ENCODE measurements at regions not wholly inside any gene's neighbourhood (a gene's known extent, or its start where the extent isn't known, plus 50 kb on each side); places are given as distances from the start of the nearest gene placed in this dataset.

DNA sequence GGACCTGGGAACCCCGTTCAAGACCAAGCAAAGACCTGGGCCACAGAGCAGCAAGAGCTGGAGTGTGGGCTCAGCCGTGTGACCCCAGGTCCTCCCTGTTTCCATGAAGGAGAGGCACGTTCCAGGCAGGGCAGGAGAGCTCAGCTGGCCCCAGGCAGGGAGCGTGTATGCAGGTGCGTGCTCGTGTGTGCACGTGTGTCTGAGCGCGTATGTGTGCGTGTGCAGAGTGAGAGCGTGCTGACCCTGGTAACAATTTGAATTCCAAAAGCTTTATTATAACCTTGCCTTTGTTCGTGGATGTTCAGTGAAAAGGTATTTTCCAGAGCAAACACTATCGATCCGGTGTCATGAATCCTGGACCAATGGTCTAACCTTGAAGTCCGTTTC, 54.6 kb downstream of the FOXL3 start:
- H3K9ac ChIP-seq (ENCODE audit: low read length): no peak overlapping the region
- H3K4me3 ChIP-seq (replicated peaks in 1 of 2; ENCODE audit: low read depth in 1 of 2, low read length in 2 of 2): no peak overlapping the region
- RAD21 ChIA-PET (ENCODE audit: low non-redundant PET in 1 of 2, low total read pairs in 2 of 2, uncharacterized antibody in 2 of 2, unreplicated experiment in 2 of 2): no interaction called here
- no peaks in the 10 kb centered on the region for H3K9me2 ChIP-seq (ENCODE audit: insufficient read depth)
- no peaks in the 10 kb centered on the region for H3K27me3 ChIP-seq (ENCODE audit: insufficient read depth, low read length)
- H2AFZ ChIP-seq (ENCODE audit: low read depth, low read length, poor library complexity, severe bottlenecking): no peak overlapping the region
- CTCF ChIA-PET: no interaction called here
- no peak for ATAC-seq
- no peaks in the 10 kb centered on the region for H3K79me2 ChIP-seq (ENCODE audit: insufficient read depth, low read length)
- H3K4me1 ChIP-seq (ENCODE audit: control insufficient read depth in 1 of 2, insufficient read depth in 2 of 2, low read length in 2 of 2): no peaks in the 10 kb centered on the region
- H4K20me1 ChIP-seq (ENCODE audit: insufficient read depth): no peaks in the 10 kb centered on the region
- TF ChIP-seq ZNF274 (IDR thresholded peaks at IDR 0.05; ENCODE audit: low read depth, low read length) (no peak), RAD21 (IDR thresholded peaks at IDR 0.05; ENCODE audit: low read depth) (no peak), POLR2AphosphoS5 (IDR thresholded peaks at IDR 0.05; ENCODE audit: low read depth, low read length) (no peak), EGR1 (IDR thresholded peaks at IDR 0.05; ENCODE audit: low read depth) (no peak), ZFX (IDR thresholded peaks at IDR 0.05) (no peak), FOSL1 (IDR thresholded peaks at IDR 0.05; ENCODE audit: low read depth) (no peak)
- TF ChIP-seq, protein P1, sequence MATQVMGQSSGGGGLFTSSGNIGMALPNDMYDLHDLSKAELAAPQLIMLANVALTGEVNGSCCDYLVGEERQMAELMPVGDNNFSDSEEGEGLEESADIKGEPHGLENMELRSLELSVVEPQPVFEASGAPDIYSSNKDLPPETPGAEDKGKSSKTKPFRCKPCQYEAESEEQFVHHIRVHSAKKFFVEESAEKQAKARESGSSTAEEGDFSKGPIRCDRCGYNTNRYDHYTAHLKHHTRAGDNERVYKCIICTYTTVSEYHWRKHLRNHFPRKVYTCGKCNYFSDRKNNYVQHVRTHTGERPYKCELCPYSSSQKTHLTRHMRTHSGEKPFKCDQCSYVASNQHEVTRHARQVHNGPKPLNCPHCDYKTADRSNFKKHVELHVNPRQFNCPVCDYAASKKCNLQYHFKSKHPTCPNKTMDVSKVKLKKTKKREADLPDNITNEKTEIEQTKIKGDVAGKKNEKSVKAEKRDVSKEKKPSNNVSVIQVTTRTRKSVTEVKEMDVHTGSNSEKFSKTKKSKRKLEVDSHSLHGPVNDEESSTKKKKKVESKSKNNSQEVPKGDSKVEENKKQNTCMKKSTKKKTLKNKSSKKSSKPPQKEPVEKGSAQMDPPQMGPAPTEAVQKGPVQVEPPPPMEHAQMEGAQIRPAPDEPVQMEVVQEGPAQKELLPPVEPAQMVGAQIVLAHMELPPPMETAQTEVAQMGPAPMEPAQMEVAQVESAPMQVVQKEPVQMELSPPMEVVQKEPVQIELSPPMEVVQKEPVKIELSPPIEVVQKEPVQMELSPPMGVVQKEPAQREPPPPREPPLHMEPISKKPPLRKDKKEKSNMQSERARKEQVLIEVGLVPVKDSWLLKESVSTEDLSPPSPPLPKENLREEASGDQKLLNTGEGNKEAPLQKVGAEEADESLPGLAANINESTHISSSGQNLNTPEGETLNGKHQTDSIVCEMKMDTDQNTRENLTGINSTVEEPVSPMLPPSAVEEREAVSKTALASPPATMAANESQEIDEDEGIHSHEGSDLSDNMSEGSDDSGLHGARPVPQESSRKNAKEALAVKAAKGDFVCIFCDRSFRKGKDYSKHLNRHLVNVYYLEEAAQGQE (IDR thresholded peaks at IDR 0.05; ENCODE audit: low read depth): no peak
- TF ChIP-seq, protein P2, sequence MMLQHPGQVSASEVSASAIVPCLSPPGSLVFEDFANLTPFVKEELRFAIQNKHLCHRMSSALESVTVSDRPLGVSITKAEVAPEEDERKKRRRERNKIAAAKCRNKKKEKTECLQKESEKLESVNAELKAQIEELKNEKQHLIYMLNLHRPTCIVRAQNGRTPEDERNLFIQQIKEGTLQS (IDR thresholded peaks at IDR 0.05): no peak
- TF ChIP-seq, protein P3, sequence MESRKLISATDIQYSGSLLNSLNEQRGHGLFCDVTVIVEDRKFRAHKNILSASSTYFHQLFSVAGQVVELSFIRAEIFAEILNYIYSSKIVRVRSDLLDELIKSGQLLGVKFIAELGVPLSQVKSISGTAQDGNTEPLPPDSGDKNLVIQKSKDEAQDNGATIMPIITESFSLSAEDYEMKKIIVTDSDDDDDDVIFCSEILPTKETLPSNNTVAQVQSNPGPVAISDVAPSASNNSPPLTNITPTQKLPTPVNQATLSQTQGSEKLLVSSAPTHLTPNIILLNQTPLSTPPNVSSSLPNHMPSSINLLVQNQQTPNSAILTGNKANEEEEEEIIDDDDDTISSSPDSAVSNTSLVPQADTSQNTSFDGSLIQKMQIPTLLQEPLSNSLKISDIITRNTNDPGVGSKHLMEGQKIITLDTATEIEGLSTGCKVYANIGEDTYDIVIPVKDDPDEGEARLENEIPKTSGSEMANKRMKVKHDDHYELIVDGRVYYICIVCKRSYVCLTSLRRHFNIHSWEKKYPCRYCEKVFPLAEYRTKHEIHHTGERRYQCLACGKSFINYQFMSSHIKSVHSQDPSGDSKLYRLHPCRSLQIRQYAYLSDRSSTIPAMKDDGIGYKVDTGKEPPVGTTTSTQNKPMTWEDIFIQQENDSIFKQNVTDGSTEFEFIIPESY (IDR thresholded peaks at IDR 0.05; ENCODE audit: extremely low read depth, insufficient replicate concordance, low read length): no peak
- TF ChIP-seq, protein P4, sequence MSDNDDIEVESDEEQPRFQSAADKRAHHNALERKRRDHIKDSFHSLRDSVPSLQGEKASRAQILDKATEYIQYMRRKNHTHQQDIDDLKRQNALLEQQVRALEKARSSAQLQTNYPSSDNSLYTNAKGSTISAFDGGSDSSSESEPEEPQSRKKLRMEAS (IDR thresholded peaks at IDR 0.05): no peak
- no peaks in the 10 kb centered on the region; a peak in 1 of 4 replicates for H3K9me3 ChIP-seq (ENCODE audit: control insufficient read depth in 1 of 2, insufficient read depth in 1 of 2, low read depth in 1 of 2, low read length in 2 of 2)
- no peak for DNase-seq (ENCODE audit: low read depth, low spot score)
- no peak overlapping the region for H3K4me2 ChIP-seq (ENCODE audit: low read length)
- POLR2A ChIA-PET: no interaction called here
- no peak overlapping the region for H3K27ac ChIP-seq (ENCODE audit: low read depth, low read length)
- intact Hi-C loops (cut with micrococcal nuclease): no loop called here
- H3K36me3 ChIP-seq (ENCODE audit: control insufficient read depth in 1 of 2, insufficient read depth in 2 of 2, low read length in 2 of 2): no peaks in the 10 kb centered on the region
- BruUV-seq (replicated peaks): no TSS peak
